GM10266 (cell line): ENCODE measurements at regions not wholly inside any gene's neighbourhood (a gene's known extent, or its start where the extent isn't known, plus 50 kb on each side); places are given as distances from the start of the nearest gene placed in this dataset.

ENCODE experiments used
- DNase-seq: peaks from one replicate; pipeline ENCODE4 v3.0.0; 2012; ENCODE audit errors: extremely low spot score
- TF ChIP-seq, protein P1 (sequence below): IDR thresholded peaks from 2 replicates; pipeline ENCODE4 v1.5.1; 2012; ENCODE audit warnings: mild to moderate bottlenecking, low read depth; ENCODE audit not compliant: control insufficient read depth, insufficient read depth; ENCODE audit errors: missing control alignments

DNA sequence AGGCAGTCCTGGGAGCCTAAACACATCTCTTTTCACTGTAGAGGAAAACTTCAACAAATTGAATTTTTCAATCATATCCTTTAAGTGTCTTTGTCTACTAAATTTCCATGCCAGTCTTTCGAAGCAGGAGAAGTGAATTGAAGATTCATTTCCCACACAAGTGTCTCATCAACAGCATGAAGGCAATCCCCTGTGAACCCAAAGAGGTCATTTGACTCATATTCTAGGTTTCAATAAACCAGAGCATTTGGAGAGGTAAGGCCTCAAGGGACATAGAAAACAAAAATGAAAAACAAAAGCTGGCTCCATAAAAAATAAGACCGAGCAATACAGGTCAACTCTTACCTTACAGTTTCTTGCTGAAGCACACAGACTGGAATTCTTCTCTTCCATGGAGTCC is 94.1 kb upstream of the ATP1B1 start:
- DNase-seq = peak; percentile 30

DNA sequence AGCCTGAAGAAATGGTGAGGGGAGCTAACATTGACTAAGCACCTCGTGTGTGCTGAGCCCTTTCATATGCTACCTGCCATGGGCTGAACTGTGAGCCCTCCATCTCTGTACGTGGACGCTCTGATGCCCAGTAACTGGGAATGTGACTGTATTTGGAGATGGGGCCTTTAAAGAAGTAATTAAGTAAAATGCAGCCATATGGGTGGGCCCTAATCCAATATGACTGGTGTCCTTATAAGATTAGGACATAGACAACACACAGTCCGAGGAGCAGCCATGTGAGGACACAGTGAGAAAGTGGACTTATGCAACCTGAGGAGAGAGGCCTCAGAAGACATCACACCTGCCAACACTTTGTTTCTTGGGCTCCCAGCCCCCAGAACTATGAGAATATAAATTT is 92.7 kb upstream of the ATP1B1 start:
- TF ChIP-seq, protein P1, sequence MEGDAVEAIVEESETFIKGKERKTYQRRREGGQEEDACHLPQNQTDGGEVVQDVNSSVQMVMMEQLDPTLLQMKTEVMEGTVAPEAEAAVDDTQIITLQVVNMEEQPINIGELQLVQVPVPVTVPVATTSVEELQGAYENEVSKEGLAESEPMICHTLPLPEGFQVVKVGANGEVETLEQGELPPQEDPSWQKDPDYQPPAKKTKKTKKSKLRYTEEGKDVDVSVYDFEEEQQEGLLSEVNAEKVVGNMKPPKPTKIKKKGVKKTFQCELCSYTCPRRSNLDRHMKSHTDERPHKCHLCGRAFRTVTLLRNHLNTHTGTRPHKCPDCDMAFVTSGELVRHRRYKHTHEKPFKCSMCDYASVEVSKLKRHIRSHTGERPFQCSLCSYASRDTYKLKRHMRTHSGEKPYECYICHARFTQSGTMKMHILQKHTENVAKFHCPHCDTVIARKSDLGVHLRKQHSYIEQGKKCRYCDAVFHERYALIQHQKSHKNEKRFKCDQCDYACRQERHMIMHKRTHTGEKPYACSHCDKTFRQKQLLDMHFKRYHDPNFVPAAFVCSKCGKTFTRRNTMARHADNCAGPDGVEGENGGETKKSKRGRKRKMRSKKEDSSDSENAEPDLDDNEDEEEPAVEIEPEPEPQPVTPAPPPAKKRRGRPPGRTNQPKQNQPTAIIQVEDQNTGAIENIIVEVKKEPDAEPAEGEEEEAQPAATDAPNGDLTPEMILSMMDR = no peak
- no peak for DNase-seq

More for the DNA sequence above, 94.1 kb upstream of the ATP1B1 start:
- TF ChIP-seq, protein P1 = no peak

DNA sequence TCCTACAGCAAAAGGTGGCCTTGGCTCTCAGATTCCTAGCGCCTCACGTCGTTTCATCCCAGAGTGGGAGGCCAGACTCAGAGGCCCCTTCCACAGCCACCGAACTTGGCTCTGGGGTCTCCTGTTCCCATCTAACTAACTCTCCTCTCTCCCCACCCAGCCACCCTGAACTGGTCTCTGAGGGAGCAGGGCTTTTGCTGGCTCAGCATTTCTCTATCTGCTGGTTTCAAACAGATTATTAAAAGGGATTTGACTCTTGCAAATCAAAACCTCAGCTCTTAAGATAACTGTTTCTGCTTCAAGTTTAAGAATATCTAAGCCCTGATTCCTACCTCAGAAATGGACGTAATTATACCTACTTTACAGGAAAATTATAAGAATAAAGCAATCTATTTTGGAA is 91.0 kb upstream of the ATP1B1 start:
- DNase-seq = no peak
- TF ChIP-seq, protein P1 = no peak

DNA sequence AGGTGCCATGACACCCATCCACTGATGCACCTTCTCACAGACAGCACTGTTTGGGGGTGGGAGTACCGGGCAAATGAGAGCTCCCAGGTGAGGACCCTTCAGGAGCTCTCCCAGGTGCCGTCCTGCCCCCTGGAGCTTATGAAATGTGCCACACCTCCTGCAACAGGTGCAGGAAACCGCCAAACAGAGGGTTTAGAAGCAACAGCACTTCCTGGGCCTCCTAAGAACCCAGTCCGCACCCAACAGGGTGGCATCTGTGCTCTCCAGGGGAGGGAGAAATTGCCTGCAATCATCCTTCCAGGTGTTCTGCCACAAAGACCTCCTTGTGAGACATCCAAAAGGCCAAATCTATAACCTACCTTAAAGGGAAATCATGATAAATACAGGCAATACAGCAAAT is 87.7 kb upstream of the ATP1B1 start:
- TF ChIP-seq, protein P1 = no peak
- DNase-seq = no peak

DNA sequence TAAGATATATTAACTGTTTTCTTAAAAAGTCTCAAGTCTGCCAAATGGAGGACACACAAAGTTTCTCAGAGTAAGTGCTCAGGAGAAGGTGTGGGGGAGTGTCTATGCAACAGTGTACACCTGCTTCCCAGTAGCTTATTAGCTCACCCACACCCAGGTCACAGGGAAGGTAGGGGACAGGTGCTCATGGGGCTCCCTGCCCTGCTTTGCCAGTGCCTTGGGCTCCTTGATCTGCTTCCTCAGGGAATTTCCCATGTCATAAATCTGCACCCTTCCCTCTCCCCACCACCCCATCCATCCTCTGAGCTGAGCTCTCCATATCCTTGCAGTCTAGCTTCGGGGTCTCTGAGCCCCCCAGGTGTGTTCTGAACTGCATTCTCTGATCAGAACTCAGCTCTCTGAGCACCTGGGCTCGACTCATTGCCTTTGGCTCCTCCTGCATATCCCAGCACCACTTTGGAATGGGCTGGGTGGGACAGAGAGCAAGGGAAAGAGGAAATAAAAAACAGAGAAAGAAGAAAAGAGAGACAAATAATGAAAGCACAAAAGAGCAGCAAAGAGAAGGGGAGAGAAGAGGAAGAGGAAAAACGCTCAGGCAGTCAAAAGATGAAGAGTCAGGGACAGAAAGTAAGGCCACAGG is 87.0 kb upstream of the ATP1B1 start:
- no peak for DNase-seq
- TF ChIP-seq, protein P1 = no peak

DNA sequence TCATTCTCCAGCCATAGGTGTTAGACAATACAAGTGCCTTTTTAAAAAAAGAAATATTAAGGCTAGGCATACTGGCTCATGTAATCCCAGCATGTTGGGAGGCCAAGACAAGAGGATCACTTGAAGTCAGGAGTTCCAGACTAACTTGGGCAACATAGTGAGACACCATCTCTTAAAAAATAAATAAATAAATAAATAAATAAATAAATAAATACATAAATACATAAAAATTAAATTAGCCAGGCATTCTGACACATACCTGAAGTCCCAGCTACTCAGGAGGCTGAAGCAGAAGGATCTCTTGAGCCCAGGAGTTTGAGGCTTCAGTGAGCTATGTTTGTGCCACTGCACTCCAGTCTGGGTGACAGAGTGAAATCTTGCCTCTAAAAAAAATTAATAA is 85.8 kb upstream of the ATP1B1 start:
- DNase-seq = no peak
- TF ChIP-seq, protein P1 = no peak

DNA sequence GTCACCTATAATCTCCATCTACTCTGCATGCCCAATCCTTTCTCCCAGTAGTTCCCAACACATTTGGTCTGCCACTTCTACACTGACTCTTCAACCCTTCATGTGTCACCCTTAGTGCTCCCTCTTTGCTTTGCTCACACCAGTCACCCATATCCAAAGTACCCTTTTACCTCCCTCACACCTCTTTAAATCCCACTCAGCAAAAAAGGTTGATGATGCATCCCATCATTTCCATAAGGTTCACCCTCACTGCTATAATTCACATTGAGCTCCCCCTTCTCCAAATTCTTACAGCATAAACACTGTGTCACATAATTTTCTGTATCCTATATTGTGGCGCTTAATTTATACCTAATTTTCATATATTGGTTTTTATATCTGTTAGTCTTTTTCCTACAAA is 83.8 kb upstream of the ATP1B1 start:
- TF ChIP-seq, protein P1 = no peak
- no peak for DNase-seq
